Neural cell (in vitro differentiated cells): ENCODE measurements at regions not wholly inside any gene's neighbourhood (a gene's known extent, or its start where the extent isn't known, plus 50 kb on each side); places are given as distances from the start of the nearest gene placed in this dataset.

Experiments used
- EP300 ChIP-seq: fragments of 450-650 bp; conservative IDR thresholded peaks from 2 replicates; pipeline ENCODE4 v1.6.1; 2014; ENCODE audit warnings: antibody characterized with exemption, mild to moderate bottlenecking, moderate library complexity; ENCODE audit not compliant: poor library complexity, severe bottlenecking
- EZH2 ChIP-seq: fragments of 200-600, 300-800 bp; shearing (Covaris generic), sonication (generic); IDR thresholded peaks from 2 replicates; pipeline ENCODE4 v1.6.1; 2014; ENCODE audit warnings: antibody characterized with exemption, low read length, borderline replicate concordance, mild to moderate bottlenecking; ENCODE audit not compliant: insufficient read depth, poor library complexity, severe bottlenecking
- POLR2AphosphoS5 ChIP-seq: IDR thresholded peaks from 2 replicates; pipeline ENCODE4 v1.6.1; 2012
- SMC3 ChIP-seq: fragments of 450-650 bp; conservative IDR thresholded peaks from 2 replicates; pipeline ENCODE4 v1.6.1; 2014; ENCODE audit warnings: antibody characterized with exemption, mild to moderate bottlenecking, moderate library complexity; ENCODE audit not compliant: poor library complexity
- TAF1 ChIP-seq: IDR thresholded peaks from 2 replicates; pipeline ENCODE4 v1.6.1; 2012; ENCODE audit warnings: low read depth
- TF ChIP-seq, protein P1 (sequence below): fragments of 450-650 bp; IDR thresholded peaks from 2 replicates; pipeline ENCODE4 v1.5.1; 2014; ENCODE audit warnings: antibody characterized with exemption, mild to moderate bottlenecking, moderate library complexity; ENCODE audit not compliant: poor library complexity, severe bottlenecking
- TF ChIP-seq, protein P2 (sequence below): IDR thresholded peaks from 2 replicates; pipeline ENCODE4 v1.6.1; 2012; ENCODE audit warnings: borderline replicate concordance

DNA sequence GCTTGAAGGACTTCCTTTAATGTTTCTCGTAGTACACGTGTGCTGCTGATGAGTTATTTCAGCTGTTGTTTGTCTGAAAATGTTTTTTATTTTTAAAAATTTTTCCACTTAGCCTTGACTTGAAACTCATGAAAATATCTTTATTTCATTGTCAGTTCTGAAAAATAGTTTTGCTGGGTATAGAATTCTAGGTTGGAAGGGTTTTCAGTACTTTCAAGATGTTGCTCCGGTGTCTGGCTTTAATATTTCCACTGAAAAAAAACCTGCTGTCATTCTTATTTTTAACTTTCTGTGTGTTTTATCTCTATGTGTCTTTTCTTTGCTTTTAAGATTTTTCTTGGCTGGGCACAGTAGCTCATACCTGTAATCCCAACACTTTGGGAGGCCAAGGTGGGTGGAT, 103.8 kb downstream of the UNCX start:
- no peak for TF ChIP-seq EZH2
- TF ChIP-seq, protein P1, sequence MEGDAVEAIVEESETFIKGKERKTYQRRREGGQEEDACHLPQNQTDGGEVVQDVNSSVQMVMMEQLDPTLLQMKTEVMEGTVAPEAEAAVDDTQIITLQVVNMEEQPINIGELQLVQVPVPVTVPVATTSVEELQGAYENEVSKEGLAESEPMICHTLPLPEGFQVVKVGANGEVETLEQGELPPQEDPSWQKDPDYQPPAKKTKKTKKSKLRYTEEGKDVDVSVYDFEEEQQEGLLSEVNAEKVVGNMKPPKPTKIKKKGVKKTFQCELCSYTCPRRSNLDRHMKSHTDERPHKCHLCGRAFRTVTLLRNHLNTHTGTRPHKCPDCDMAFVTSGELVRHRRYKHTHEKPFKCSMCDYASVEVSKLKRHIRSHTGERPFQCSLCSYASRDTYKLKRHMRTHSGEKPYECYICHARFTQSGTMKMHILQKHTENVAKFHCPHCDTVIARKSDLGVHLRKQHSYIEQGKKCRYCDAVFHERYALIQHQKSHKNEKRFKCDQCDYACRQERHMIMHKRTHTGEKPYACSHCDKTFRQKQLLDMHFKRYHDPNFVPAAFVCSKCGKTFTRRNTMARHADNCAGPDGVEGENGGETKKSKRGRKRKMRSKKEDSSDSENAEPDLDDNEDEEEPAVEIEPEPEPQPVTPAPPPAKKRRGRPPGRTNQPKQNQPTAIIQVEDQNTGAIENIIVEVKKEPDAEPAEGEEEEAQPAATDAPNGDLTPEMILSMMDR, result no peak
- TF ChIP-seq, protein P2, sequence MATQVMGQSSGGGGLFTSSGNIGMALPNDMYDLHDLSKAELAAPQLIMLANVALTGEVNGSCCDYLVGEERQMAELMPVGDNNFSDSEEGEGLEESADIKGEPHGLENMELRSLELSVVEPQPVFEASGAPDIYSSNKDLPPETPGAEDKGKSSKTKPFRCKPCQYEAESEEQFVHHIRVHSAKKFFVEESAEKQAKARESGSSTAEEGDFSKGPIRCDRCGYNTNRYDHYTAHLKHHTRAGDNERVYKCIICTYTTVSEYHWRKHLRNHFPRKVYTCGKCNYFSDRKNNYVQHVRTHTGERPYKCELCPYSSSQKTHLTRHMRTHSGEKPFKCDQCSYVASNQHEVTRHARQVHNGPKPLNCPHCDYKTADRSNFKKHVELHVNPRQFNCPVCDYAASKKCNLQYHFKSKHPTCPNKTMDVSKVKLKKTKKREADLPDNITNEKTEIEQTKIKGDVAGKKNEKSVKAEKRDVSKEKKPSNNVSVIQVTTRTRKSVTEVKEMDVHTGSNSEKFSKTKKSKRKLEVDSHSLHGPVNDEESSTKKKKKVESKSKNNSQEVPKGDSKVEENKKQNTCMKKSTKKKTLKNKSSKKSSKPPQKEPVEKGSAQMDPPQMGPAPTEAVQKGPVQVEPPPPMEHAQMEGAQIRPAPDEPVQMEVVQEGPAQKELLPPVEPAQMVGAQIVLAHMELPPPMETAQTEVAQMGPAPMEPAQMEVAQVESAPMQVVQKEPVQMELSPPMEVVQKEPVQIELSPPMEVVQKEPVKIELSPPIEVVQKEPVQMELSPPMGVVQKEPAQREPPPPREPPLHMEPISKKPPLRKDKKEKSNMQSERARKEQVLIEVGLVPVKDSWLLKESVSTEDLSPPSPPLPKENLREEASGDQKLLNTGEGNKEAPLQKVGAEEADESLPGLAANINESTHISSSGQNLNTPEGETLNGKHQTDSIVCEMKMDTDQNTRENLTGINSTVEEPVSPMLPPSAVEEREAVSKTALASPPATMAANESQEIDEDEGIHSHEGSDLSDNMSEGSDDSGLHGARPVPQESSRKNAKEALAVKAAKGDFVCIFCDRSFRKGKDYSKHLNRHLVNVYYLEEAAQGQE, result no peak
- TF ChIP-seq TAF1, result no peak
- TF ChIP-seq POLR2AphosphoS5, result no peak
- no peak for TF ChIP-seq EP300
- no peak for TF ChIP-seq SMC3
